ENCODE measurements at regions not wholly inside any gene's neighbourhood (a gene's known extent, or its start where the extent isn't known, plus 50 kb on each side); places are given as distances from the start of the nearest gene placed in this dataset.

- TF ChIP-seq CTCF (IDR thresholded peaks at IDR 0.05; ENCODE audit: low read depth, low read length, poor library complexity, severe bottlenecking), result no peak
- no peak for TF ChIP-seq EZH2phosphoT487 (IDR thresholded peaks at IDR 0.05; ENCODE audit: borderline replicate concordance, low read length)
Measured at GRCh38 chr13:103953859-103954258, 887.6 kb upstream of the SLC10A2 start.
